ENCODE measurements at regions not wholly inside any gene's neighbourhood (a gene's known extent, or its start where the extent isn't known, plus 50 kb on each side); places are given as distances from the start of the nearest gene placed in this dataset.

DNA sequence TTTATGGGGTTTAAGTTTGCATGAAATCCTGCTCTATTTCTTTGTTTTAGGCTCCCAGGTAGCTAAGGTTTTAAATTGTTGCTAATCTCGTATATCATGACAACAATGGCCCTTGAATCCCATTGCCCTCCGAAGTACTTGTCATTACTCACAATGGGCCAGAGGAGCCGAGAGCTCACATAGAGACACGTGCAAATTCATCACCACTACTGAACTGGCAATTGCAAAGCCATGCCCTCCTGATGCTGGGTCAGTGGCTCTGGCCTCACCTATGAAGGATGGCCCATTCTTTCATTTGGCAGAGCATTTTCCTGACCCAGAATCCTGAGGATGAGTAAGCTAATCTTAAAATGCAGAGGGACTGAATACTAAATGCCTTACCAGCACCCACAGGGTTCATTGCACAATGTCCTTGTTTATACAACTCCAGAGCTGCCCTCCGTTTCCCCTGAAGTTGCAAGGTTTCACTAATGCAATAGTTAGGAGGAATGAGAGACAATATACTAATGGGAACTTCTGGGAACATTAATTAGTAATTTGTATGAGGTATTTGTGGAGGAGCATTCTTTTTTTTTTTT, 71.6 kb upstream of the GAREM1 start:
- no peak for DNase-seq

DNA sequence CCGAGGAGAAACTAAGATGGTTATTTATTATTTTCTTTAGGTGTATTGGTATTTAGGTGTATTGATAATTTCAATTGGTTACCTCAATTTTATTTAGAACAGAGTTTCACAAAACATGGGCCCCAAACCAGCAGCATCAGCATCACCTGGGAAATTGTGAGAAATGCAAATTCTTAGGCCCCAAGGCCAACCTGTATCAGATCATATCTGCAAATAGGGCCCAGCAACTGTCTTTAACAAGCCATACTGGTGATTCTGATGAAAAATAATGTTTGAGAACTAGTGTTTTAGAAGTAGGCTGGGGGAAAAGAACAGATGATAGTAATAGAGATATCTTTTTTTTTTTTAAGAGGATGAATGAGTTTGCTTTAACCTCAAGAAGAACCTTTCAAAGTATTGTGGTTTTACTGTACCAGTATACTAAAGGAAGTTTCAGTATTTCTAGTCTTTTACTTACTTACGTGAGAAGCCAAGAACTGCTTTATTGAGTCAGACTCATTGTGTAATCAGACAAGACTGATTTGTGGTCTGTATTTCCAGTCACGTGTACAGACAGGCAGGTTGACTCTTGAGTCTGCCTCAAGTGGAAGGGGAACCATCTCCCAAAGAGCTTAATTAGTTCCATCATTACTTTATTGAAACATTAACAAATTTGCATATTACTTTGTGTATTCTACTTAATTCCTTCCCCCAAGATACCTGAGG, 60.4 kb upstream of the GAREM1 start:
- peak in 1 of 2 donors; percentile 7 for DNase-seq

DNA sequence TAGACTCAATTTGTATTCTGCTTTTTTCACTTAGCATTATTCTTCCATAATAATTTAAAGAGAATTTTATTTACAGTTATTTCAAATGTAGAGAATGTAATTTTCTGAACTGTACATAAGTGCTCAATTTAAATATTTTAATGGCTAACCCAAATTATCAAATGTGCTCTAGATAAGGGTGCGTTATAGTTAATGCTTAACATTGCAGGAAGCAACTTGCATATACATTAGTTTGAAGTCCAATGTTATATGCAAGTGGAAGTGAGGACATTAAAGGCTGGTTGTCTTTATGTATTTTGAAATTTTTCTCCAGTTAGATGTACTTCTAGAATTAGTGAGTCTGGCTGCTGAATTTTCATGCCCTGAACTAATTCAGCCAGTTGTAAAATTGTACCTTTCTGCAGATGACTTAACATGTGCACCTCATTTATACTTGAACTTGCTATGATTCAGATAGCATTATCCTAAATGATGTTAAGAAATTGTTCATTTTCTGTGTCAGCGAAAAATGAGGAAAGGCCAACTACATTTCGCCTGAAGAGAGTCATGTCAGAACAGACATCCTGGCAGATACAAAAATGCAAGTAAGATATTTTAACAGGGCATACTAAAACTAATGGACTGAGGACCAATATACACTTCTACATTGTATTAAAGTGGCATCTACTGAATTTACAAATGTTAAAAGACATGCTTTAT, 59.2 kb upstream of the GAREM1 start:
- no peak for DNase-seq

- no peak for DNase-seq
These were observed 50.1 kb upstream of the GAREM1 start for GRCh38 chr18:32520771-32521170.
